ENCODE measurements at regions not wholly inside any gene's neighbourhood (a gene's known extent, or its start where the extent isn't known, plus 50 kb on each side); places are given as distances from the start of the nearest gene placed in this dataset.

GRCh38 chr2:844715-845114, 105.9 kb upstream of the SNTG2 start:
- DNase-seq (ENCODE audit: insufficient read length, low spot score) (no peak), FAIRE-seq (no peak)
- no peak for TF ChIP-seq POLR2A (IDR thresholded peaks at IDR 0.05; ENCODE audit: low read depth, low read length)

DNA sequence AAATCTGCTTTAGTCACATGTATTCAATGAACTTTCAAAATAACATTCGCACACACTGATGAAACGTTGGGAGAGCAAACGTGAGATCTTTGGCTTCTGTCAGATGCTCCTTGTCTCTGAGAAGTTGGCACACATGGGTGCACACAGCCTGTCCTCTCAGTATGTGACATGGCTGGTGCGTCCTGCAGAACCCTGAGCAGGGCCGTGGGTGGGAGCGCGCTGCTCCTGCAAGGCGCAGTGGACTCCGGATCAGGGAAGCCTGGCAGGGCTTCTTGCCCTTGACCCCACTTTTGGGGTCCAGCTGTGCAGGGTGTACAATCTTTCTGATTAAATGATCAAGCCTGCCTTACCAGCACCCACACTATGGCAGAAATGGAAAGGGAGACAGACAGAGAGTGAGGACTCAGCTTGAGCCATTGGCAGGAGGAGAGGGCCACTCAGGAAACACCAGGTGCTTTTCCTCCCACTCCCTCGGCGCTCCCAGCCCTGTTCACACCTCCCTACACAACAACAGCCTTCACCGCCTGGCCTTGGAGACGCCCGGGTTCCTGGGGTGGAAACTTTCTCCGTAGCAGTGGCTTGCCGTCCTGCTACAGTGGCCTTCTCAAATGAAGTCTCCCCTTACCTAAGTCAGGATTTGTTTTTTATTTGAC, 108.4 kb upstream of the SNTG2 start:
- TF ChIP-seq POLR2A (IDR thresholded peaks at IDR 0.05; ENCODE audit: low read depth, low read length), result no peak
- FAIRE-seq (no peak), DNase-seq (ENCODE audit: insufficient read length, low spot score) (no peak)

- no peak for FAIRE-seq
- TF ChIP-seq POLR2A (IDR thresholded peaks at IDR 0.05; ENCODE audit: low read depth, low read length), result no peak
- DNase-seq (ENCODE audit: insufficient read length, low spot score), result no peak
Measured at GRCh38 chr2:841036-841435, 109.6 kb upstream of the SNTG2 start.

DNA sequence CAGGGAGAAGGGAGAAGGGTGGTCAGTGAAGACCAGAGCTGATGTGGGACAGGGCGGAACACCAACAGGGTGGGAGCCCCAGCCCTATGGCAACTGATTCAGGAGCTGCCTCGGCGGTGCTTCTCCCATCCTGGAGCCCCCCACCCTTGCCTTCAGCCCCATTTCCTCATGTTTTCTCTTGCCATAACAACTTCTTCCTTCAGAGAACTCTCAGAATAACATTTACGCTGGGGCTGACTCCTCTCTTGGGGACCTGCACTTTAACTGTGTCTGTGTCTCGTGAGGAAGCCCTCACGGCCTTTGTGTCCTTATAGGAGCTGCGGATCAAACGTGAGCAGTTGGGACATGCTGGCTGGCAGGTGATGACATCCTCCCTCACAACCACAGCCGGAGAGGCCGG, 116.4 kb upstream of the SNTG2 start:
- TF ChIP-seq POLR2A (IDR thresholded peaks at IDR 0.05; ENCODE audit: low read depth, low read length), result no peak
- DNase-seq (ENCODE audit: insufficient read length, low spot score), result no peak
- FAIRE-seq, result no peak

DNA sequence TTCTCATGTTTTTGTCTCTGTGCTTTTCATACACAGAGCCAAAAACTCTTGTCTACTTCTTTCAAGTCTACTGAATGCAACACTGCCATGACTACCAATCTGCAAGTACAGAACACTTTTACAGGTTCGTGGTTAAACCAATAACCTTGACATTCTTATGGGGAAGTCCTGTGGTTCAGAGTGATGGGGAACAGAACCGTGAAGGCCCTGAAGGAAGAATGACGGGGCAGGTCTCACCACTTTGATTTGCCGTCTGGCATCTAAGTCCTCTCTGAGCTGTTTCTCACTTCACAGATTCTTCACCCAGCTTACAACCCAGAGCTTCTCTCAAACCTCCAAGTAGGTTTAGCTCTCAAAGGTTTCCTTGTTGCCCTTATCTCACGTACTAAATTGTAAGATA, 117.5 kb upstream of the SNTG2 start:
- no peak for FAIRE-seq
- TF ChIP-seq POLR2A (IDR thresholded peaks at IDR 0.05; ENCODE audit: low read depth, low read length), result no peak
- DNase-seq (ENCODE audit: insufficient read length, low spot score), result no peak

DNA sequence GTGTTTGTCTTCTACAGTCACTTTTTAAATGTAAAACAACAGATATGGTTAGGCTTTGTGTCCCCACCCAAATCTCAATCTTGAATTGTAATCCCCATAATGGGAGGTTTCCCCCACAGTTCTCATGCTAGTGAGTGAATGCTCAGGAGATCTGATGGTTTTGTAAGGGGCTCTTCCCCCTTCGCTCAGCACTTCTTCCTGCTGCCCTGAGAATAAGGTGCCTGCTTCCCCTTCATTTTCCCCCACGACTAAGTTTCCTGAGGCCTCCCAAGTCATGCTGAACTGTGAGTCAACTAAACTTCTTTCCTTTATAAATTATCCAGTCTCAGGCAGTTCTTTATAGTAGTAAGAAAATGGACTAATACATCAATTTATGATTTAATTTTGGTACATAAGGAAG, 118.0 kb upstream of the SNTG2 start:
- FAIRE-seq, result no peak
- no peak for TF ChIP-seq POLR2A (IDR thresholded peaks at IDR 0.05; ENCODE audit: low read depth, low read length)
- DNase-seq (ENCODE audit: insufficient read length, low spot score), result no peak

GRCh38 chr2:831622-832021, 119.0 kb upstream of the SNTG2 start:
- FAIRE-seq (no peak), DNase-seq (ENCODE audit: insufficient read length, low spot score) (no peak)
- TF ChIP-seq POLR2A (IDR thresholded peaks at IDR 0.05; ENCODE audit: low read depth, low read length), result no peak

DNA sequence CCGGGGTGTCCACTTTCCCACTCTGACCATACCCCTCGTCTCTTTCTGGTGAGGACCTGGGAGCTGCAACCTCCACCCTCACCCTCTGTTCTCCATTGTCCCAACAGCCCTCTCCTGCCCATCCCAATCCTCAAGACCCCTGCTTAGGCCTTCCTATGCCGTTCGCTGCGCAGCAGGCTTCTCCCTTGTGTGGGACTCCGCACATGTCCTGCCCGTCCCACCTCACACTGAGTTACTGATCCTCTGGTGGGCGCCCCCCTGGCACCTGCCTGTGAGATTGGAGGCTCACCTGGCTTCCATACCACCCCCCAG, 119.5 kb upstream of the SNTG2 start:
- DNase-seq (ENCODE audit: insufficient read length, low spot score), result no peak
- FAIRE-seq, result no peak
- no peak for TF ChIP-seq POLR2A (IDR thresholded peaks at IDR 0.05; ENCODE audit: low read depth, low read length)

DNA sequence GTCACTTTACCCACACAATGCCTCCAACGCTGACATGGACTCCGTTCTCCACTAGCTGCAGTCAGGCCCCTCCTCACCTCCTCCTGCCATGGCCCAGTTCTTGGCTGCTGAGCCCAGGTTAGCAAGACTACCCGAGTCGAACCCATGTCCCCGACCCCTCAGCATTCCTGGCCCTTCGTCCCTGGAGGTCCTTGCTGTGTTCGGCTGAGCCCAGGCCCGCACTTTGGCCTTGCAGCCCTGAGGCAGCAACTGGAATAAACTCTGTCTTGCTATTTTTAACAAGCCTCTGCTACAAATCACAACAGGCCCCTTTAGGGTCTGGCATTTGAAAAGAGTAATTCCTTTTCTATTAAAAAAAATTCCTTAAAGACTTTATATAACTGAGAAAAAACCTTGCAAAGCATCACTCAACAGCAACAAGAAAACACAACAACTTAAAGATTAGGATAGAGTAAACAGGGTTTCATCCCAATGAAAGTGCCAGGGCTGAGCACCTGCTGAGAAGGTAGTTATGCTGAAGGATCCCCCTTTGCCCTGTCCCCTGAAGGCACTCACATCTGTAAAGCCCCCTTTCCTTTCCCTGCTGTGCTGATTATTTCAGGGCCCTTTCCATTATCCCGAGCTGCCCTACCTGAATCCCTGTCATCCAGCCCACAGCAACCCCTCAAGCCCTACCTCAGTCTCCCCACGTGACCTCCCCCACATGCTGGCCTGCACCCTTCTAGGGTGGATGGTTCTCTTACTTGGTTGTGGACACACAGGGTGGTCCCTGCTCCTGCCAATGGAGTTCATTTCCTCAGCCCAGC, 120.0 kb upstream of the SNTG2 start:
- DNase-seq (ENCODE audit: insufficient read length, low spot score) (no peak), FAIRE-seq (no peak)
- TF ChIP-seq POLR2A (IDR thresholded peaks at IDR 0.05; ENCODE audit: low read depth, low read length), result no peak

DNA sequence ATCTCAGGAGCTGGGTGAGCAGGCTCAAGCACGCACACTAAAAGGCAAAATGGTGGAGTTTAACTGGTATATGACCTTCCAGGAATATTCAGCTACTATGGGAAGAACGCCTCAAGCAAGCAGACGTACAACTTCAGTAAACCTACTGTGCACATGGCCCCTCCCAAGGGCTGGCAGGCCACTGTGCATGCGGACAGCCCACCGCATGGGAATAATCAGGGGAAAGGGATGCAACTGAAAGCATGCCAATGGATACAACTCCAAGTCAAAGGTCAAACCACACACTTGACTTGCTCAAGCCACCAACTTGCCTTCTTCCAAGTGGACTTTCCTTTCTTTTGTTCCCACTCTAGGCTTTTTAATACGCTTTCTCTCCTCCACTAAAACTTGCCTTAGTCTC, 121.6 kb upstream of the SNTG2 start:
- DNase-seq (ENCODE audit: insufficient read length, low spot score) (no peak), FAIRE-seq (no peak)
- no peak for TF ChIP-seq POLR2A (IDR thresholded peaks at IDR 0.05; ENCODE audit: low read depth, low read length)

GRCh38 chr2:824954-825353, 125.7 kb upstream of the SNTG2 start:
- DNase-seq (ENCODE audit: insufficient read length, low spot score) (no peak), FAIRE-seq (no peak)
- TF ChIP-seq POLR2A (IDR thresholded peaks at IDR 0.05; ENCODE audit: low read depth, low read length), result no peak

DNA sequence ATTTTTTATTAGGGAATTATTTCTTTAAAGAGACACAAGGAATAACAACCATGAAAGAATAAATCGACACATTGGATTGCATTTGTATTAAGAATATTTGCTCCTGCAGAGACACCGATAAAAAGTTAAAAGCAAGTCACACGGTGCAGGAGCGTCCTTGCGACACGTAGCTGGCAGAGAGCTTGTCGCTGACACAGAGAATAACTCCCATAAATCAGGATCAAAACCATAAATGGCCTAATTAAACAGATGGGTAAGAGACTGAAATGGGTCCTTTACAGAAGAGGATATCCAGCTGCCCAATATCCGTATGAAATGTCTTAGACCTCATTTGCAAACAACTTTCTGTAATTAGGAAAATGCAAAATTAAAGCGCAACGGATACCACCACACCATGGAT, 126.1 kb upstream of the SNTG2 start:
- FAIRE-seq, result no peak
- TF ChIP-seq POLR2A (IDR thresholded peaks at IDR 0.05; ENCODE audit: low read depth, low read length), result no peak
- DNase-seq (ENCODE audit: insufficient read length, low spot score), result no peak

- no peak for TF ChIP-seq POLR2A (IDR thresholded peaks at IDR 0.05; ENCODE audit: low read depth, low read length)
- DNase-seq (ENCODE audit: insufficient read length, low spot score) (no peak), FAIRE-seq (no peak)
Measured at GRCh38 chr2:821546-821945, 129.1 kb upstream of the SNTG2 start.

DNA sequence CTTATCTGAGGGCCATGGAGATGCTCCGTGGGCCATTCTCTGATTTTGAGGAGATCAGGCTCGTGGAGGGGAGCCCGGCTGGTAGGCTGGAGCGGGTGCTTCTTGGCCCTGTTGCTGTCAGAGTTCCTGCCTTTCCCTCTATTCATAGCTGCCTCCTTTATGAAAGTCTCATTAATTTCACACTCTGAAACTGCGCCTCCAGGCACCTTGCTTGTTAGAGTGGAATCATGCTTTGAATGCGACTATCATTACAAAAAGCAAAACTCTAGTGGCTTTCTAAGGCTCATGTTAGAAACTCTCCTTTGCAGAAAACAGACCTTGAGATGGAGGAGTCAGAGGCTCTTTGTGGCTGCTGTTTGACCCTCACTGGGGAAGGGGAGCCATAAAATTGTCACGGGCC, 131.0 kb upstream of the SNTG2 start:
- TF ChIP-seq POLR2A (IDR thresholded peaks at IDR 0.05; ENCODE audit: low read depth, low read length), result no peak
- DNase-seq (ENCODE audit: insufficient read length, low spot score), result no peak
- FAIRE-seq, result no peak

GRCh38 chr2:819121-819520, 131.5 kb upstream of the SNTG2 start:
- FAIRE-seq, result no peak
- no peak for DNase-seq (ENCODE audit: insufficient read length, low spot score)
- no peak for TF ChIP-seq POLR2A (IDR thresholded peaks at IDR 0.05; ENCODE audit: low read depth, low read length)

Measured in H54 (cell line).